ENCODE measurements at regions not wholly inside any gene's neighbourhood (a gene's known extent, or its start where the extent isn't known, plus 50 kb on each side); places are given as distances from the start of the nearest gene placed in this dataset.

- DNase-seq = no peak
- no peaks in the 10 kb centered on the region for H3K4me1 ChIP-seq
- H3K9me3 ChIP-seq = no peaks in the 10 kb centered on the region
- intact Hi-C loops (cut with DNase I; ENCODE audit: low total_unique reads) (no loop called here), in situ Hi-C loops (cut with MboI; ENCODE audit: low sequenced_read_pairs in 4 of 4) (no loop called here)
- no peak for ATAC-seq
- H3K27me3 ChIP-seq = no peaks in the 10 kb centered on the region
- H3K36me3 ChIP-seq = no peaks in the 10 kb centered on the region
- H3K4me3 ChIP-seq = no peak overlapping the region
- H3K27ac ChIP-seq = no peak overlapping the region
- TF ChIP-seq CTCF (IDR thresholded peaks at IDR 0.05 in 4 of 5, conservative IDR thresholded peaks at IDR 0.05 in 1 of 5) (no peak), POLR2A (IDR thresholded peaks at IDR 0.05) (no peak)
Observed at GRCh38 chr5:2983583-2984300, 232.3 kb upstream of the IRX2 start.

- Histone ChIP-seq H3K4me3 (no peak overlapping the region), H3K4me1 (no peaks in the 10 kb centered on the region), H3K27me3 (no peaks in the 10 kb centered on the region), H3K36me3 (no peaks in the 10 kb centered on the region), H3K27ac (no peak overlapping the region), H3K9me3 (no peaks in the 10 kb centered on the region)
- no peak for DNase-seq
- TF ChIP-seq POLR2A (IDR thresholded peaks at IDR 0.05) (no peak), CTCF (IDR thresholded peaks at IDR 0.05 in 4 of 5, conservative IDR thresholded peaks at IDR 0.05 in 1 of 5) (no peak)
- no peak for ATAC-seq
- intact Hi-C loops (cut with DNase I; ENCODE audit: low total_unique reads) (no loop called here), in situ Hi-C loops (cut with MboI; ENCODE audit: low sequenced_read_pairs in 4 of 4) (no loop called here)
Observed at GRCh38 chr5:2981652-2982051, 230.2 kb upstream of the IRX2 start.

GRCh38 chr5:2981035-2981434 is 229.6 kb upstream of the IRX2 start:
- Histone ChIP-seq H3K36me3 (no peaks in the 10 kb centered on the region), H3K27ac (no peak overlapping the region), H3K4me1 (no peaks in the 10 kb centered on the region), H3K4me3 (no peak overlapping the region), H3K9me3 (no peaks in the 10 kb centered on the region), H3K27me3 (no peaks in the 10 kb centered on the region)
- intact Hi-C loops (cut with DNase I; ENCODE audit: low total_unique reads) = no loop called here
- ATAC-seq (no peak), DNase-seq (no peak)
- no peak for TF ChIP-seq CTCF (IDR thresholded peaks at IDR 0.05 in 4 of 5, conservative IDR thresholded peaks at IDR 0.05 in 1 of 5)
- TF ChIP-seq POLR2A (IDR thresholded peaks at IDR 0.05) = no peak
- in situ Hi-C loops (cut with MboI; ENCODE audit: low sequenced_read_pairs in 4 of 4) = no loop called here

- intact Hi-C loops (cut with DNase I; ENCODE audit: low total_unique reads) = no loop called here
- no peak overlapping the region for H3K4me3 ChIP-seq
- ATAC-seq = no peak
Observed at GRCh38 chr5:2960294-2960693, 208.8 kb upstream of the IRX2 start.

More at GRCh38 chr5:2960294-2960693, 208.8 kb upstream of the IRX2 start:
- Histone ChIP-seq H3K4me1 (no peaks in the 10 kb centered on the region), H3K27ac (no peak overlapping the region), H3K9me3 (no peaks in the 10 kb centered on the region), H3K27me3 (no peaks in the 10 kb centered on the region), H3K36me3 (no peaks in the 10 kb centered on the region)
- in situ Hi-C loops (cut with MboI; ENCODE audit: low sequenced_read_pairs in 4 of 4) = no loop called here
- TF ChIP-seq CTCF (IDR thresholded peaks at IDR 0.05 in 4 of 5, conservative IDR thresholded peaks at IDR 0.05 in 1 of 5) (no peak), POLR2A (IDR thresholded peaks at IDR 0.05) (no peak)
- DNase-seq = no peak
